ENCODE measurements at regions not wholly inside any gene's neighbourhood (a gene's known extent, or its start where the extent isn't known, plus 50 kb on each side); places are given as distances from the start of the nearest gene placed in this dataset.
"Not testable (repeated sequence)": the region's sequence is repeated elsewhere in the genome, so short reads cannot be mapped to it uniquely, and the experiment has no call there.

DNA sequence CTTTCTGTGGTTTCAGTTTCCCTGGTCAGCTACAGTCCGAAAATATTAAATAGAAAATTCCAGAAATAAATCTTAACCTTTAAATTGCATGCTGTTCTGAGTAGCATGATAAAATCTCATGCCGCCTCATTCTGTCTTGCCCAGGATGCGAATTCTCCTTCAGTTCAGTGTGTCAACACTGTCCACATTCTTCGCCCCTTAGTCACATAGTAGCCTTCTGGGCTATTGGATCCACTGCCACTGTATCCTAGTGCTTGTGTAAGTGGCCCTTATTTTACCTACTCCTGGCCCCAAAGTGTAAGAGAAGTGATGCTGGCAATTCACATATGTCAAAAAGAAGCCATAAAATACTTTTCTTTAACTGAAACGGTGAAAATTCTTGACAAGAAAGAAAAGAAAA, 129.6 kb downstream of the ZWINT start:
- Histone ChIP-seq H3K27ac (no peak overlapping the region), H3K36me3 (replicated peaks) (no peaks in the 10 kb centered on the region), H3K27me3 (replicated peaks) (no peaks in the 10 kb centered on the region), H3K4me3 (ENCODE audit: low read depth, low read length) (no peak overlapping the region)
- TF ChIP-seq CTCF (IDR thresholded peaks at IDR 0.05; ENCODE audit: low read depth, low read length, missing control alignments), result no peak
- in situ Hi-C loops (cut with HindIII; ENCODE audit: low pct_ligation_motif_present, low sequenced_read_pairs), result no loop called here
- DNase-seq, result no peak

DNA sequence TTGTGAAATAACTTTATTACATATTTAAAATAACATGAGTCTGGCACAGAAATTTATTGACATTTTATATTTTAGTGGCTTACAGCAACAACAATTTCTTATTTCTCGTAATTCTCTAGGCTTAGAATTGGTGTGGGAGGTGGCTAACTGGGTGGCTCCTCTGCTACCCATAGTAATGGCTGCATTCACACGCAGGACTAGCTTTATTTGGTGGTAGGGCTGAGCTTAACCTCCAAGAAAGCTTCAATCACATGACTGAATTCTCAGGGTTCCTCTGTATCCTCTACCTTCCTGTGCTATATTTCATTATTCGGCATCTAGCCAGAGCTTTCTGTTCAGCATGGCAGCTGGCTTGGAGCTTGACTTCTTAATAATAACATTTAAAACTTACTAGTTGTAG, 138.8 kb downstream of the ZWINT start:
- no peak for DNase-seq
- no peaks in the 10 kb centered on the region for H3K36me3 ChIP-seq (replicated peaks)
- H3K27ac ChIP-seq, result no peak overlapping the region
- H3K27me3 ChIP-seq (replicated peaks), result no peaks in the 10 kb centered on the region
- in situ Hi-C loops (cut with HindIII; ENCODE audit: low pct_ligation_motif_present, low sequenced_read_pairs), result no loop called here
- TF ChIP-seq CTCF (IDR thresholded peaks at IDR 0.05; ENCODE audit: low read depth, low read length, missing control alignments), result no peak
- H3K4me3 ChIP-seq (ENCODE audit: low read depth, low read length), result no peak overlapping the region

DNA sequence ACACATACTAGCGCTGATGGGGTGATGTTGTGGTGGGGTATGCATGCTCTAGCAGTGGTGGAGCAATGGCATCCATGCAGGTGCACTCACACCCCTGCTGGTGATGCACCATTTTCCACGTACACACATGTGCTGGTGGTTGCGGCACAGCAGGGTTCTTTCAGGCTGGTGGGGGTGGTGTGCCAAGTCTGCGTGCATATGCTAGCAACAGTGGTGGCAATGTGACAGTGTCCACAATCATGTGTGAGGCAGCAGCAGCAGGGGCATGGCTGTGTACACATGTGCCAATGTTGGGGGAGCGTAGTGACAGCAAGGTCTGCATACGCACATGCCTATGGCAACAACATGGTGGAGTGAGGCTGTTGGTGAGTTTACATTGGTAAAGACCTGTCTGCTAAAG, 148.1 kb downstream of the ZWINT start:
- Histone ChIP-seq H3K27me3 (replicated peaks) (no peaks in the 10 kb centered on the region), H3K36me3 (replicated peaks) (no peaks in the 10 kb centered on the region), H3K4me3 (ENCODE audit: low read depth, low read length) (no peak overlapping the region), H3K27ac (no peak overlapping the region)
- no peak for DNase-seq
- in situ Hi-C loops (cut with HindIII; ENCODE audit: low pct_ligation_motif_present, low sequenced_read_pairs), result no loop called here
- TF ChIP-seq CTCF (IDR thresholded peaks at IDR 0.05; ENCODE audit: low read depth, low read length, missing control alignments), result no peak

DNA sequence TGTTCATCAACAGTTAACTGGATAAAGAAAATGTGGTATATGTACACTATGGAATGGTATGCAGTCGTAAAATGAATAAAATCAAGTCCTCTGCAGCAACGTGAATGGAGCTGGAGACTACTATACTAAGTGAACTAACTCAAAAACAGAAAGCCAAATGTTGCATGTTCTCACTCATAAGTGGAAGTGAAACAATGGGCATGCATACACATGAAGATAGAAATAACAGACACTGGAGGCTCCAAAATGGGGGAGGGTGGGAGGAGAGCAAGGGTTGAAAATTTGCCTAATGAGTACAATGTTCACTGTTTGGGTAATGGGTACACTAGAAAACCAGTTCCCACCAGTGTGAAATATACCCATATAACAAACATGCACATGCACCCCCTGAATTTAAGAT, 179.5 kb downstream of the ZWINT start:
- DNase-seq, result no peak
- Histone ChIP-seq H3K27me3 (replicated peaks) (no peaks in the 10 kb centered on the region), H3K27ac (no peak overlapping the region), H3K36me3 (replicated peaks) (no peaks in the 10 kb centered on the region), H3K4me3 (ENCODE audit: low read depth, low read length) (no peak overlapping the region)
- no peak for TF ChIP-seq CTCF (IDR thresholded peaks at IDR 0.05; ENCODE audit: low read depth, low read length, missing control alignments)
- in situ Hi-C loops (cut with HindIII; ENCODE audit: low pct_ligation_motif_present, low sequenced_read_pairs), result no loop called here

GRCh38 chr10:56178210-56178609, 182.8 kb downstream of the ZWINT start:
- in situ Hi-C loops (cut with HindIII; ENCODE audit: low pct_ligation_motif_present, low sequenced_read_pairs), result no loop called here
- Histone ChIP-seq H3K27me3 (replicated peaks) (no peaks in the 10 kb centered on the region), H3K36me3 (replicated peaks) (no peaks in the 10 kb centered on the region), H3K27ac (no peak overlapping the region), H3K4me3 (ENCODE audit: low read depth, low read length) (no peak overlapping the region)
- DNase-seq, result no peak
- TF ChIP-seq CTCF (IDR thresholded peaks at IDR 0.05; ENCODE audit: low read depth, low read length, missing control alignments), result no peak

GRCh38 chr10:56155091-56155513, 206.0 kb downstream of the ZWINT start:
- H3K4me3 ChIP-seq (ENCODE audit: low read depth, low read length); in situ Hi-C loops (cut with HindIII; ENCODE audit: low pct_ligation_motif_present, low sequenced_read_pairs); H3K36me3 ChIP-seq (replicated peaks); H3K27me3 ChIP-seq (replicated peaks); H3K27ac ChIP-seq; DNase-seq: not testable (repeated sequence)

Measured in brain microvascular endothelial cell (primary cell).